ENCODE measurements at regions not wholly inside any gene's neighbourhood (a gene's known extent, or its start where the extent isn't known, plus 50 kb on each side); places are given as distances from the start of the nearest gene placed in this dataset.

- no peaks in the 10 kb centered on the region for H3K4me1 ChIP-seq
These were observed 81.9 kb upstream of the PGR start for GRCh38 chr11:101211407-101211975.

GRCh38 chr11:101202614-101203013 is 73.0 kb upstream of the PGR start:
- no peaks in the 10 kb centered on the region for H3K9me3 ChIP-seq (replicated peaks)
- DNase-seq: no peak
- no peaks in the 10 kb centered on the region for H3K27me3 ChIP-seq
- no peaks in the 10 kb centered on the region for H3K36me3 ChIP-seq
- H3K4me1 ChIP-seq: no peaks in the 10 kb centered on the region
- H3K27ac ChIP-seq: no peak overlapping the region
- H3K4me3 ChIP-seq: no peak overlapping the region

More at GRCh38 chr11:101211407-101211975, 81.9 kb upstream of the PGR start:
- Histone ChIP-seq H3K27ac (no peak overlapping the region), H3K36me3 (no peaks in the 10 kb centered on the region), H3K9me3 (replicated peaks) (no peaks in the 10 kb centered on the region), H3K27me3 (no peaks in the 10 kb centered on the region), H3K4me3 (no peak overlapping the region)
- no peak for DNase-seq

- Histone ChIP-seq H3K27me3 (no peaks in the 10 kb centered on the region), H3K4me3 (no peak overlapping the region), H3K36me3 (no peaks in the 10 kb centered on the region), H3K27ac (no peak overlapping the region), H3K9me3 (replicated peaks) (no peaks in the 10 kb centered on the region), H3K4me1 (no peaks in the 10 kb centered on the region)
- no peak for DNase-seq
These were observed 69.8 kb upstream of the PGR start for GRCh38 chr11:101199416-101199815.

- H3K4me1 ChIP-seq: no peaks in the 10 kb centered on the region
- no peaks in the 10 kb centered on the region for H3K27me3 ChIP-seq
- H3K27ac ChIP-seq: no peak overlapping the region
These were observed 65.7 kb upstream of the PGR start for GRCh38 chr11:101195294-101195693.

GRCh38 chr11:101188801-101189200 is 59.2 kb upstream of the PGR start:
- H3K9me3 ChIP-seq (replicated peaks): no peaks in the 10 kb centered on the region
- H3K36me3 ChIP-seq: no peaks in the 10 kb centered on the region
- no peaks in the 10 kb centered on the region for H3K27me3 ChIP-seq
- no peak overlapping the region for H3K27ac ChIP-seq
- H3K4me3 ChIP-seq: no peak overlapping the region
- H3K4me1 ChIP-seq: no peaks in the 10 kb centered on the region
- DNase-seq: no peak

More at GRCh38 chr11:101195294-101195693, 65.7 kb upstream of the PGR start:
- Histone ChIP-seq H3K36me3 (no peaks in the 10 kb centered on the region), H3K9me3 (replicated peaks) (no peaks in the 10 kb centered on the region), H3K4me3 (no peak overlapping the region)
- DNase-seq: no peak

- H3K36me3 ChIP-seq: no peaks in the 10 kb centered on the region
- no peaks in the 10 kb centered on the region for H3K9me3 ChIP-seq (replicated peaks)
- no peak overlapping the region for H3K27ac ChIP-seq
- DNase-seq: no peak
- no peaks in the 10 kb centered on the region for H3K27me3 ChIP-seq
- no peak overlapping the region for H3K4me3 ChIP-seq
- no peaks in the 10 kb centered on the region for H3K4me1 ChIP-seq
These were observed 58.6 kb upstream of the PGR start for GRCh38 chr11:101188173-101188572.

- Histone ChIP-seq H3K4me3 (no peak overlapping the region), H3K36me3 (no peaks in the 10 kb centered on the region), H3K9me3 (replicated peaks) (no peaks in the 10 kb centered on the region), H3K4me1 (no peaks in the 10 kb centered on the region), H3K27ac (no peak overlapping the region), H3K27me3 (no peaks in the 10 kb centered on the region)
- no peak for DNase-seq
These were observed 58.1 kb upstream of the PGR start for GRCh38 chr11:101187748-101188147.

GRCh38 chr11:101185985-101186384 is 56.4 kb upstream of the PGR start:
- DNase-seq: no peak
- H3K27me3 ChIP-seq: no peaks in the 10 kb centered on the region
- no peak overlapping the region for H3K4me3 ChIP-seq
- H3K36me3 ChIP-seq: no peaks in the 10 kb centered on the region
- H3K4me1 ChIP-seq: no peaks in the 10 kb centered on the region
- no peaks in the 10 kb centered on the region for H3K9me3 ChIP-seq (replicated peaks)
- no peak overlapping the region for H3K27ac ChIP-seq

GRCh38 chr11:101182467-101182866 is 52.9 kb upstream of the PGR start:
- no peaks in the 10 kb centered on the region for H3K36me3 ChIP-seq
- DNase-seq: no peak
- no peaks in the 10 kb centered on the region for H3K9me3 ChIP-seq (replicated peaks)
- H3K4me3 ChIP-seq: no peak overlapping the region
- no peaks in the 10 kb centered on the region for H3K4me1 ChIP-seq
- H3K27ac ChIP-seq: no peak overlapping the region
- no peaks in the 10 kb centered on the region for H3K27me3 ChIP-seq

- DNase-seq: no peak
- Histone ChIP-seq H3K27ac (no peak overlapping the region), H3K4me1 (no peaks in the 10 kb centered on the region), H3K36me3 (no peaks in the 10 kb centered on the region), H3K9me3 (replicated peaks) (no peaks in the 10 kb centered on the region), H3K27me3 (no peaks in the 10 kb centered on the region), H3K4me3 (no peak overlapping the region)
These were observed 50.9 kb upstream of the PGR start for GRCh38 chr11:101180481-101180880.

All from SJCRH30 (cell line).